Trophoblast cell (in vitro differentiated cells and primary cell): ENCODE measurements at regions not wholly inside any gene's neighbourhood (a gene's known extent, or its start where the extent isn't known, plus 50 kb on each side); places are given as distances from the start of the nearest gene placed in this dataset.

Source experiments
- DNase-seq, 2 donors: peaks; one replicate each; pipeline ENCODE4 v3.0.0-alpha.2; 2016
- H2AFZ ChIP-seq: 2 replicates; pipeline ENCODE4 v1.6.1; 2013; ENCODE audit warnings: low read length, moderate library complexity, mild to moderate bottlenecking; ENCODE audit not compliant: insufficient read depth, poor library complexity
- H2AK5ac ChIP-seq: 2 replicates; pipeline ENCODE4 v1.6.1; 2013; ENCODE audit warnings: mild to moderate bottlenecking, low read length
- H2BK120ac ChIP-seq: 2 replicates; pipeline ENCODE4 v1.6.1; 2013; ENCODE audit warnings: low read length, mild to moderate bottlenecking, moderate library complexity; ENCODE audit not compliant: insufficient read depth, poor library complexity
- H2BK12ac ChIP-seq: 2 replicates; pipeline ENCODE4 v1.6.1; 2013; ENCODE audit warnings: mild to moderate bottlenecking, low read length, moderate library complexity
- H2BK5ac ChIP-seq: 2 replicates; pipeline ENCODE4 v1.6.1; 2013; ENCODE audit warnings: low read length, low read depth, moderate library complexity, mild to moderate bottlenecking; ENCODE audit not compliant: poor library complexity
- H3K14ac ChIP-seq: 2 replicates; pipeline ENCODE4 v1.6.1; 2013; ENCODE audit warnings: mild to moderate bottlenecking, low read length
- H3K18ac ChIP-seq: 2 replicates; pipeline ENCODE4 v1.6.1; 2013; ENCODE audit warnings: mild to moderate bottlenecking, low read length
- H3K23ac ChIP-seq: 2 replicates; pipeline ENCODE4 v1.6.1; 2013; ENCODE audit warnings: low read length
- H3K27ac ChIP-seq: 2 replicates; pipeline ENCODE4 v1.5.1; 2013; ENCODE audit warnings: low read depth, mild to moderate bottlenecking, inconsistent platforms, low read length, moderate library complexity
- H3K27me3 ChIP-seq: 2 replicates; pipeline ENCODE4 v1.6.1; 2013; ENCODE audit warnings: inconsistent platforms, mild to moderate bottlenecking, low read length, moderate library complexity; ENCODE audit not compliant: insufficient read depth
- H3K36me3 ChIP-seq, 2 experiments: 1 replicate in 1 of 2; 2 replicates in 1 of 2; pipeline ENCODE4 v1.6.1; 2013; ENCODE audit warnings: low read length in 2 of 2, mild to moderate bottlenecking in 2 of 2, moderate library complexity in 1 of 2; ENCODE audit not compliant: insufficient read depth in 2 of 2, control insufficient read depth in 1 of 2
- H3K4ac ChIP-seq: 2 replicates; pipeline ENCODE4 v1.6.1; 2013; ENCODE audit warnings: low read depth, mild to moderate bottlenecking, low read length, moderate library complexity
- H3K4me1 ChIP-seq, 2 experiments: 1 replicate in 1 of 2; 2 replicates in 1 of 2; pipeline ENCODE4 v1.6.1; 2013; ENCODE audit warnings: low read length in 2 of 2, mild to moderate bottlenecking in 2 of 2, moderate library complexity in 1 of 2; ENCODE audit not compliant: insufficient read depth in 2 of 2, control insufficient read depth in 1 of 2
- H3K4me2 ChIP-seq: 2 replicates; pipeline ENCODE4 v1.6.1; 2013; ENCODE audit warnings: inconsistent platforms, mild to moderate bottlenecking, low read length, moderate library complexity
- H3K4me3 ChIP-seq: 2 replicates; pipeline ENCODE4 v1.5.1; 2013; ENCODE audit warnings: mild to moderate bottlenecking, low read depth, low read length, inconsistent platforms
- H3K79me1 ChIP-seq: one replicate; pipeline ENCODE4 v1.6.1; 2013; ENCODE audit warnings: low read length
- H3K79me2 ChIP-seq: 2 replicates; pipeline ENCODE4 v1.6.1; 2013; ENCODE audit warnings: low read length, mild to moderate bottlenecking; ENCODE audit not compliant: control insufficient read depth, insufficient read depth, poor library complexity
- H3K9ac ChIP-seq: 2 replicates; pipeline ENCODE4 v1.6.1; 2013; ENCODE audit warnings: mild to moderate bottlenecking, low read length
- H3K9me3 ChIP-seq: 2 replicates; pipeline ENCODE4 v1.6.1; 2013; ENCODE audit warnings: low read depth, mild to moderate bottlenecking, control low read depth, inconsistent platforms, low read length; ENCODE audit not compliant: insufficient read depth
- H4K12ac ChIP-seq: 2 replicates; pipeline ENCODE4 v1.6.1; 2013; ENCODE audit warnings: low read depth, mild to moderate bottlenecking, low read length, moderate library complexity
- H4K8ac ChIP-seq: 2 replicates; pipeline ENCODE4 v1.6.1; 2013; ENCODE audit warnings: low read depth, mild to moderate bottlenecking, low read length, moderate library complexity
- H4K91ac ChIP-seq: one replicate; pipeline ENCODE4 v1.6.1; 2013; ENCODE audit warnings: low read depth, mild to moderate bottlenecking, low read length, moderate library complexity
- WGBS: extraction: QIAGEN DNeasy Blood & Tissue Kit; methylation state at CpG from one replicate; pipeline ENCODE4 v1.1.7; 2013; ENCODE audit warnings: missing lambda C conversion rate; ENCODE audit not compliant: insufficient read length, insufficient coverage; ENCODE audit errors: extremely low coverage; 5-methylcytosine and 5-hydroxymethylcytosine counted together

DNA sequence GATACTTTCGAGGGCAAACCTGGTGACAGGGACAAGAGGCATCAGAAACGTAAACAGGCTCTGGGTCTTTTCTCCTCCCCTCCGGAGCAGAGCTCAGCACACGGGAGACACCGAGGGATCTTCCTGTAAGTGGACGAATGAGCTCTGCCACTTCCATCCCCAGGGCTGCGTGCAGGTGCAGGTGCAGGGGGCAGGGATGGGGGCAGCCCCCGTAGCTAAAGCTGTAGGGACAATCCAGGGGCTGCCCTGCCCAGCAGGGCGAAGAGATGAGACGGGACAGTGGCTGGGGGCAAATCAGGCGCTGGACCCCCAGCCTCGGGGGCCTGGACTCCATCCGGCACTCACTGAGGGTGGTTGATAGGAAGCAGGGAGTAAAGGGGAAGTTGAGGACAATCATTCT, 505.4 kb downstream of the BRD1 start:
- H3K79me2 ChIP-seq: no peaks in the 10 kb centered on the region
- H3K36me3 ChIP-seq: no peaks in the 10 kb centered on the region
- WGBS: no CpG with 5 or more reads among the region's 13 CpGs
- H3K9me3 ChIP-seq: no peaks in the 10 kb centered on the region
- no peak overlapping the region for H3K9ac ChIP-seq
- no peaks in the 10 kb centered on the region for H3K27me3 ChIP-seq
- no peak for DNase-seq
- no peak overlapping the region for H2BK120ac ChIP-seq
- no peak overlapping the region for H3K14ac ChIP-seq
- no peak overlapping the region for H4K91ac ChIP-seq
- H3K4me2 ChIP-seq: no peak overlapping the region
- no peak overlapping the region for H3K23ac ChIP-seq
- H3K27ac ChIP-seq: no peak overlapping the region
- H3K79me1 ChIP-seq: no peaks in the 10 kb centered on the region
- H2BK5ac ChIP-seq: no peak overlapping the region
- no peak overlapping the region for H3K18ac ChIP-seq
- H3K4me1 ChIP-seq: no peaks in the 10 kb centered on the region
- no peak overlapping the region for H2BK12ac ChIP-seq
- H4K8ac ChIP-seq: no peak overlapping the region
- no peak overlapping the region for H2AFZ ChIP-seq
- no peak overlapping the region for H3K4ac ChIP-seq
- no peak overlapping the region for H4K12ac ChIP-seq
- H3K4me3 ChIP-seq: no peak overlapping the region
- H2AK5ac ChIP-seq: no peak overlapping the region

DNA sequence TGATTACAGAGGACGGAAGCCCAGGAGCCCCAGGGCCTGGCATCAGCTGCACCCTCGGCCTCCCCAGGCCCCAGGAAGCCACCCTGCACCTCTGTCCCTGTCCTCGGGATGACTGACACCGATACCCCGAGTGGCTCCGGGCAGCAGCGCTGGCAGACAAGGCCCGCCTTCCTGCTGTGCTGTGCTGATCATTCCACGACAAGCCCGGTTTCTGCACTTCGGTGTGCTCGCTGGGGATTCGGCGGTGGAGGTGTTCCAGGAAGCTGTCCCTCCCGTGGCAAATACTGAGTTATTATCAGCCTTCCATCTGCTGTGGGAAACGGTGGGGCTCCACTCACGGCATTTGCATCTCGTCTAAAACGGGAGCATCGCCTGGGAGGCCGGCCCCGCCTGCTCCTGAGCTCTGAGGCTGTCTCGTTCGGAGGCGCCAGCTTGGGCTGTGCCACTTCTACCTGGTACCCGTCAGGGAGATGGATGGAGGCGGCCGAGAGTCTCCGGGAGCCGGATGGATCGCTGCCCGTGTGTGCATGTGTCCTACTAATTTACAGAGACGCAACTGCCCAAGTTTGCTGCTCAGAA, 506.1 kb downstream of the BRD1 start:
- Histone ChIP-seq H3K4me1 (no peaks in the 10 kb centered on the region), H3K4me2 (no peak overlapping the region), H2AK5ac (no peak overlapping the region), H3K79me1 (no peaks in the 10 kb centered on the region), H3K9ac (no peak overlapping the region), H3K36me3 (no peaks in the 10 kb centered on the region), H3K79me2 (no peaks in the 10 kb centered on the region), H3K9me3 (no peaks in the 10 kb centered on the region), H3K27ac (no peak overlapping the region), H3K23ac (no peak overlapping the region), H3K4ac (no peak overlapping the region), H4K8ac (no peak overlapping the region), H2AFZ (no peak overlapping the region), H4K91ac (no peak overlapping the region), H3K4me3 (no peak overlapping the region), H2BK12ac (no peak overlapping the region), H2BK120ac (no peak overlapping the region), H4K12ac (no peak overlapping the region), H3K18ac (no peak overlapping the region), H3K27me3 (no peaks in the 10 kb centered on the region), H3K14ac (no peak overlapping the region), H2BK5ac (no peak overlapping the region)
- no peak for DNase-seq
- WGBS: no CpG with 5 or more reads among the region's 33 CpGs

DNA sequence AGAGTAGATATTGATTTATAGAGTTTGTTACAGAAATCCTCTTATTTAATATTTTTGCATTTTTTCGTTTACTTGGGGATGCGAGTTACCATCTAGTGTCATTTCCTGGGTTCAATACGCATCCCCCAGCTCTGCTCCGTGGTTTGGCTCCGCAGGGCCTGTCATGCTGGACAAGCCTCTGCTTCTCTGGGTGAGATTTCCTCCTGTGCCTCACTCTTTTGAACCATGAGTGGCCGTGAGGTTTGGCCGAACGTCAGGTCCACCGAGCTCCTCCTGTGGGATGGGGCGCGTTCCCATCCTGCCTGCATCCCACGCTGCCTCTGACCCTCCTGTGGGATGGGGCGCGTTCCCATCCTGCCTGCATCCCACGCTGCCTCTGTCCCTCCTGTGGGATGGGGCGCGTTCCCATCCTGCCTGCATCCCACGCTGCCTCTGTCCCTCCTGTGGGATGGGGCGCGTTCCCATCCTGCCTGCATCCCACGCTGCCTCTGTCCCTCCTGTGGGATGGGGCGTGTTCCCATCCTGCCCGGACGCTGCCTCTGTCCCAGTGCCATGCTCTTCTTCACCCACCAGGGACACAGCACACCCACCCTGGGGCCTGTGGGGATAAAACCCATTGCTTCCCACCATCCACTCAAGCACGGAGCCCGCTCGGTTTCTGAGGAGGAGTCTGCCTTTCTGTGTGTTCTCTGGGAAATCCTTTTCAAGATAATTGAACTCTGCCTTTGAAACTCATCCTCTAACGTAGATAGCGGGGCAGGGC, 506.8 kb downstream of the BRD1 start:
- Histone ChIP-seq H3K27ac (no peak overlapping the region), H3K36me3 (no peaks in the 10 kb centered on the region), H3K4ac (no peak overlapping the region), H3K4me3 (no peak overlapping the region), H2BK120ac (no peak overlapping the region), H3K4me1 (no peaks in the 10 kb centered on the region), H2BK12ac (no peak overlapping the region), H4K8ac (no peak overlapping the region), H3K4me2 (no peak overlapping the region), H4K91ac (no peak overlapping the region), H4K12ac (no peak overlapping the region), H2AFZ (no peak overlapping the region), H3K14ac (no peak overlapping the region), H3K9ac (no peak overlapping the region), H3K9me3 (no peaks in the 10 kb centered on the region), H3K23ac (no peak overlapping the region), H3K79me1 (no peaks in the 10 kb centered on the region), H3K79me2 (no peaks in the 10 kb centered on the region), H3K18ac (no peak overlapping the region), H2BK5ac (no peak overlapping the region), H3K27me3 (no peaks in the 10 kb centered on the region), H2AK5ac (no peak overlapping the region)
- DNase-seq: no peak
- no CpG with 5 or more reads among the region's 29 CpGs for WGBS

DNA sequence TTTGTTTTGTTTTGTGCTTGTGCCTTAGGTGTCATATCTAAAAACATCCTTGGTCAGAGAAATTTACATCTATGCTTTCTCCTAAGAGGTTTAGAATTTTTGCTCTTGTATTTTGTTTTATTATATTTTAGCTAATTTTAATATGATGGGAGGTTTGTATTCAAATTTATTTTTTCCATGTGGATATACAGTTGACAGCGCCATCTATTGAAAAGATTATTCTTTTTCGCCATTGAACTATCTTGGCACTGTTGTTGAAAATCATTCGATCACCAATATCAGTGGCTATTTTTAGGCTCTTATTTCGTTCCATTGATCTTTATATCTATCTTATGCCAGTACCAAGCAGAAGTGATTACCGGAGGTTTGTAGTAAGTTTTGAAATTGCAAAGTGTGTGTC, 510.3 kb downstream of the BRD1 start:
- H3K23ac ChIP-seq: no peak overlapping the region
- H3K9me3 ChIP-seq: no peaks in the 10 kb centered on the region
- H2BK12ac ChIP-seq: no peak overlapping the region
- no peak overlapping the region for H2BK5ac ChIP-seq
- H3K36me3 ChIP-seq: no peaks in the 10 kb centered on the region
- no peaks in the 10 kb centered on the region for H3K79me2 ChIP-seq
- no peak overlapping the region for H4K12ac ChIP-seq
- H3K79me1 ChIP-seq: no peaks in the 10 kb centered on the region
- H3K27me3 ChIP-seq: no peaks in the 10 kb centered on the region
- no peak overlapping the region for H3K9ac ChIP-seq
- WGBS: no CpG with 5 or more reads among the region's 5 CpGs
- no peak overlapping the region for H3K18ac ChIP-seq
- H3K4me2 ChIP-seq: no peak overlapping the region
- H3K14ac ChIP-seq: no peak overlapping the region
- H4K8ac ChIP-seq: no peak overlapping the region
- DNase-seq: no peak
- no peak overlapping the region for H3K27ac ChIP-seq
- H2BK120ac ChIP-seq: no peak overlapping the region
- H3K4me3 ChIP-seq: no peak overlapping the region
- H2AFZ ChIP-seq: no peak overlapping the region
- H3K4ac ChIP-seq: no peak overlapping the region
- no peaks in the 10 kb centered on the region for H3K4me1 ChIP-seq
- no peak overlapping the region for H2AK5ac ChIP-seq
- H4K91ac ChIP-seq: no peak overlapping the region
